ENCODE measurements at regions not wholly inside any gene's neighbourhood (a gene's known extent, or its start where the extent isn't known, plus 50 kb on each side); places are given as distances from the start of the nearest gene placed in this dataset.

GRCh38 chr1:115168026-115168425, 78.7 kb upstream of the TSPAN2 start:
- no peaks in the 10 kb centered on the region for H3K36me3 ChIP-seq (ENCODE audit: control insufficient read depth in 3 of 3, insufficient read depth in 3 of 3, low read length in 3 of 3)
- H3K9me3 ChIP-seq (ENCODE audit: control insufficient read depth in 3 of 3, low read length in 3 of 3), result no peaks in the 10 kb centered on the region
- H3K27ac ChIP-seq (ENCODE audit: low read depth, low read length), result no peak overlapping the region
- H3K9ac ChIP-seq (ENCODE audit: low read depth in 1 of 3, low read length in 3 of 3), result no peak overlapping the region
- peaks cover 0 to 9% (median 5%) of the 10 kb centered on the region in 3 donors for H3K4me1 ChIP-seq (ENCODE audit: control insufficient read depth in 3 of 3, insufficient read depth in 3 of 3, low read length in 3 of 3)
- H3K4me3 ChIP-seq (ENCODE audit: low read length in 3 of 3), result no peak overlapping the region
- no peaks in the 10 kb centered on the region for H3K27me3 ChIP-seq (ENCODE audit: control insufficient read depth in 3 of 3, insufficient read depth in 3 of 3, low read length in 3 of 3)

GRCh38 chr1:115166531-115167091, 77.3 kb upstream of the TSPAN2 start:
- Histone ChIP-seq H3K27me3 (ENCODE audit: control insufficient read depth in 3 of 3, insufficient read depth in 3 of 3, low read length in 3 of 3) (no peaks in the 10 kb centered on the region), H3K4me3 (ENCODE audit: low read length in 3 of 3) (no peak overlapping the region), H3K36me3 (ENCODE audit: control insufficient read depth in 3 of 3, insufficient read depth in 3 of 3, low read length in 3 of 3) (no peaks in the 10 kb centered on the region), H3K4me1 (ENCODE audit: control insufficient read depth in 3 of 3, insufficient read depth in 3 of 3, low read length in 3 of 3) (peaks cover 0 to 9% (median 5%) of the 10 kb centered on the region in 3 donors), H3K9ac (ENCODE audit: low read depth in 1 of 3, low read length in 3 of 3) (no peak overlapping the region), H3K27ac (ENCODE audit: low read depth, low read length) (no peak overlapping the region), H3K9me3 (ENCODE audit: control insufficient read depth in 3 of 3, low read length in 3 of 3) (no peaks in the 10 kb centered on the region)

- H3K27me3 ChIP-seq (ENCODE audit: control insufficient read depth in 3 of 3, insufficient read depth in 3 of 3, low read length in 3 of 3), result no peaks in the 10 kb centered on the region
- no peaks in the 10 kb centered on the region for H3K9me3 ChIP-seq (ENCODE audit: control insufficient read depth in 3 of 3, low read length in 3 of 3)
- no peak overlapping the region for H3K9ac ChIP-seq (ENCODE audit: low read depth in 1 of 3, low read length in 3 of 3)
- H3K36me3 ChIP-seq (ENCODE audit: control insufficient read depth in 3 of 3, insufficient read depth in 3 of 3, low read length in 3 of 3), result no peaks in the 10 kb centered on the region
- H3K4me1 ChIP-seq (ENCODE audit: control insufficient read depth in 3 of 3, insufficient read depth in 3 of 3, low read length in 3 of 3), result peaks cover 0 to 8% (median 5%) of the 10 kb centered on the region in 3 donors
- no peak overlapping the region for H3K27ac ChIP-seq (ENCODE audit: low read depth, low read length)
- no peak overlapping the region for H3K4me3 ChIP-seq (ENCODE audit: low read length in 3 of 3)
These were observed 76.5 kb upstream of the TSPAN2 start for GRCh38 chr1:115165776-115166175.

- H3K4me1 ChIP-seq (ENCODE audit: control insufficient read depth in 3 of 3, insufficient read depth in 3 of 3, low read length in 3 of 3), result peaks cover 0 to 5% (median 3%) of the 10 kb centered on the region in 3 donors
- H3K9me3 ChIP-seq (ENCODE audit: control insufficient read depth in 3 of 3, low read length in 3 of 3), result no peaks in the 10 kb centered on the region
- no peak overlapping the region for H3K9ac ChIP-seq (ENCODE audit: low read depth in 1 of 3, low read length in 3 of 3)
These were observed 75.8 kb upstream of the TSPAN2 start for GRCh38 chr1:115164940-115165705.

DNA sequence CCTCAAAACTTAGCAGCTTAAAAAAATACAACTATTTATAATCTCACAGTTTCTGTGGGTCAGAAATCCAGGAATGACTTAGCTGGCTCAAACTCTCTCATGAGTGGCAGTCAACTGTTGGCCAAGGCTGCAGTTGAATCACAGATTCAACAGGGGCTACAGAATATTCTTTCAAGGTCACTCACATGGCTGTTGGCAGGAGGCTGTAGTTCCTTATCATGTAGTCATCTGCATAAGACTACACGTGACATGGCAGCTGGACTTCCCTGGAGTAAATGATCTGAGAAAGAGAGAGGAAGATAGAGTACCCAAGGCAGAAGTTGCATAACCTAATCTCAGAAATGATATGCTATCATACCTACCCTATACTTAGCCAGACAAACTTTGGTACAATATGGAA, 75.2 kb upstream of the TSPAN2 start:
- H3K9me3 ChIP-seq (ENCODE audit: control insufficient read depth in 3 of 3, low read length in 3 of 3), result no peaks in the 10 kb centered on the region
- H3K4me3 ChIP-seq (ENCODE audit: low read length in 3 of 3), result no peak overlapping the region
- H3K4me1 ChIP-seq (ENCODE audit: control insufficient read depth in 3 of 3, insufficient read depth in 3 of 3, low read length in 3 of 3), result peaks cover 0 to 5% (median 0%) of the 10 kb centered on the region in 3 donors
- H3K36me3 ChIP-seq (ENCODE audit: control insufficient read depth in 3 of 3, insufficient read depth in 3 of 3, low read length in 3 of 3), result no peaks in the 10 kb centered on the region
- H3K27ac ChIP-seq (ENCODE audit: low read depth, low read length), result no peak overlapping the region
- H3K9ac ChIP-seq (ENCODE audit: low read depth in 1 of 3, low read length in 3 of 3), result no peak overlapping the region
- no peaks in the 10 kb centered on the region for H3K27me3 ChIP-seq (ENCODE audit: control insufficient read depth in 3 of 3, insufficient read depth in 3 of 3, low read length in 3 of 3)

More at GRCh38 chr1:115164940-115165705, 75.8 kb upstream of the TSPAN2 start:
- Histone ChIP-seq H3K27me3 (ENCODE audit: control insufficient read depth in 3 of 3, insufficient read depth in 3 of 3, low read length in 3 of 3) (no peaks in the 10 kb centered on the region), H3K36me3 (ENCODE audit: control insufficient read depth in 3 of 3, insufficient read depth in 3 of 3, low read length in 3 of 3) (no peaks in the 10 kb centered on the region), H3K4me3 (ENCODE audit: low read length in 3 of 3) (no peak overlapping the region), H3K27ac (ENCODE audit: low read depth, low read length) (no peak overlapping the region)

GRCh38 chr1:115160728-115161127, 71.4 kb upstream of the TSPAN2 start:
- no peaks in the 10 kb centered on the region for H3K36me3 ChIP-seq (ENCODE audit: control insufficient read depth in 3 of 3, insufficient read depth in 3 of 3, low read length in 3 of 3)
- no peak overlapping the region for H3K27ac ChIP-seq (ENCODE audit: low read depth, low read length)
- H3K4me1 ChIP-seq (ENCODE audit: control insufficient read depth in 3 of 3, insufficient read depth in 3 of 3, low read length in 3 of 3), result peaks cover 5 to 8% (median 5%) of the 10 kb centered on the region in 3 donors
- no peaks in the 10 kb centered on the region for H3K27me3 ChIP-seq (ENCODE audit: control insufficient read depth in 3 of 3, insufficient read depth in 3 of 3, low read length in 3 of 3)
- no peaks in the 10 kb centered on the region for H3K9me3 ChIP-seq (ENCODE audit: control insufficient read depth in 3 of 3, low read length in 3 of 3)
- no peak overlapping the region for H3K4me3 ChIP-seq (ENCODE audit: low read length in 3 of 3)
- no peak overlapping the region for H3K9ac ChIP-seq (ENCODE audit: low read depth in 1 of 3, low read length in 3 of 3)

DNA sequence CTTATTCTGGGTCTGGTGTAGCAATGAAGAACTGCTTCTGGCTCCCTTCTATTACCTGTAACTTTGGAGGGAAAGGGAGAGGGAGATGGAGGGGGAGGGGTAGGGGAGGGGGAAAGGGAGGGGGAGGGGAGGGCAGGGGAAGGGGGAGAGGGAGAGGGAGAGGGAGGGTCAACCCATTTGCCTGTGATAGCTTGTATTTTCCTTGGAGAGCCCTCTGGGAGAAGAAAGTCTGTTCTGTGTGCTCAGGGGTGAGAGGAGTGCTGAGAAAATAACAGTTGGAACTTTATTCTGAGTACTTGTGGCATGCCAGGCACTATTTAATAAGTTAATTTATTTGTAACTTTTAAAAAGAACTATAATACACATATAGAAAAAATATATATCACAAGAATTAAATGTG, 70.7 kb upstream of the TSPAN2 start:
- Histone ChIP-seq H3K36me3 (ENCODE audit: control insufficient read depth in 3 of 3, insufficient read depth in 3 of 3, low read length in 3 of 3) (no peaks in the 10 kb centered on the region), H3K9me3 (ENCODE audit: control insufficient read depth in 3 of 3, low read length in 3 of 3) (no peaks in the 10 kb centered on the region), H3K27me3 (ENCODE audit: control insufficient read depth in 3 of 3, insufficient read depth in 3 of 3, low read length in 3 of 3) (no peaks in the 10 kb centered on the region), H3K4me3 (ENCODE audit: low read length in 3 of 3) (no peak overlapping the region), H3K27ac (ENCODE audit: low read depth, low read length) (no peak overlapping the region), H3K9ac (ENCODE audit: low read depth in 1 of 3, low read length in 3 of 3) (no peak overlapping the region), H3K4me1 (ENCODE audit: control insufficient read depth in 3 of 3, insufficient read depth in 3 of 3, low read length in 3 of 3) (peaks cover 5 to 8% (median 5%) of the 10 kb centered on the region in 3 donors)

DNA sequence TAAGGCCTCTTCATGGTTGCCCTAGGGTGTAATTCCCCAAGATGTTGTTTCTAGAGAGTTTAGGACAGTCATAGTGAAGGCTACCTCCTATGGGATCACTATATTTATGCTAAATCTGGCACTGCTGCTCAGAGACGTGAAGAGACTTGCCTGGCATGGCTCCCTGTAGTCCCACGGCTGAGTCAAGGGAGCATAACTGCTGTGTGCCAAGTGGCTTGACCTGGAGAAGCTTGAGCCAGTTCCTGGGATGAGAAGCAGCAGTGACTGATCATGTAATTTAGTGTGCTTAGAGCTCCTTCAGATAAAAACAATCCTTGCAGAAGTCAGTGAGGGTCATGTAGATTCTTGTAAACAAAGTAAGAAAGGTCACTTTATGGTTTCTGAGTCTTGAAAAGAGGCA, 68.9 kb upstream of the TSPAN2 start:
- no peak overlapping the region for H3K9ac ChIP-seq (ENCODE audit: low read depth in 1 of 3, low read length in 3 of 3)
- no peaks in the 10 kb centered on the region for H3K27me3 ChIP-seq (ENCODE audit: control insufficient read depth in 3 of 3, insufficient read depth in 3 of 3, low read length in 3 of 3)
- no peak overlapping the region for H3K27ac ChIP-seq (ENCODE audit: low read depth, low read length)
- H3K4me3 ChIP-seq (ENCODE audit: low read length in 3 of 3), result no peak overlapping the region
- no peaks in the 10 kb centered on the region for H3K9me3 ChIP-seq (ENCODE audit: control insufficient read depth in 3 of 3, low read length in 3 of 3)
- peaks cover 0 to 8% (median 5%) of the 10 kb centered on the region in 3 donors for H3K4me1 ChIP-seq (ENCODE audit: control insufficient read depth in 3 of 3, insufficient read depth in 3 of 3, low read length in 3 of 3)
- no peaks in the 10 kb centered on the region for H3K36me3 ChIP-seq (ENCODE audit: control insufficient read depth in 3 of 3, insufficient read depth in 3 of 3, low read length in 3 of 3)

DNA sequence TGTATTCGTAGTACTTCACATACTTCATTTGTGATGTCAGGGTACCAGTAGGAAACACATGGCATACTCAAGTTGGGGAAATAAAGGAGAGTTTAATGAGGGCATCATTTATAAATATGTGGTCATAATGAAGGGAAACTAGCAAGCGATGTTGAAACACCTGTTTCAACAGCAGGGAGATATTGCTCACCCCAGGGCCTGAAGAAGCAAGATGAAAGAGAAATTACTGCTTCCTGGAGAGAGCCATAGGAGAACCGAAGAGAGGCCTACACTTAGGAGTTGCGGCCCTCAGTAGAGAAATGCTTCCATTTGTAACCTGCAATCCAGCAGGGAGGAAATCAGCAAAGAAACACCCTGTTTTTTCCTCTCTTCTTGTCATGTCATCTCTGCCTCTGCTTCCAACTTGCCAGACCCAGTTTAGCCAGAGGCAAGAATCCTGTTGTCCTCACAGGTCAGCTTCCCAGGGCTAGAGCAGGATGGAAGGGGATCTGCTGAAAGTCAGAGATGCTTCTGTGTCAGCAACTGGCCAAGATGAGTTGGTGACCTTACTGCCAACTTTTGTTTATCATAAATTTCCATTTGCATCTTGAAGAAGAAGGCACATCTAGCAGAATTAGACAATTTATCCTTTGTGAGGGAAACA, 67.6 kb upstream of the TSPAN2 start:
- H3K36me3 ChIP-seq (ENCODE audit: control insufficient read depth in 3 of 3, insufficient read depth in 3 of 3, low read length in 3 of 3), result no peaks in the 10 kb centered on the region
- H3K9me3 ChIP-seq (ENCODE audit: control insufficient read depth in 3 of 3, low read length in 3 of 3), result no peaks in the 10 kb centered on the region
- peaks cover 0 to 8% (median 5%) of the 10 kb centered on the region in 3 donors for H3K4me1 ChIP-seq (ENCODE audit: control insufficient read depth in 3 of 3, insufficient read depth in 3 of 3, low read length in 3 of 3)
- no peaks in the 10 kb centered on the region for H3K27me3 ChIP-seq (ENCODE audit: control insufficient read depth in 3 of 3, insufficient read depth in 3 of 3, low read length in 3 of 3)
- H3K9ac ChIP-seq (ENCODE audit: low read depth in 1 of 3, low read length in 3 of 3), result no peak overlapping the region
- no peak overlapping the region for H3K4me3 ChIP-seq (ENCODE audit: low read length in 3 of 3)
- no peak overlapping the region for H3K27ac ChIP-seq (ENCODE audit: low read depth, low read length)

GRCh38 chr1:115153966-115154557, 64.8 kb upstream of the TSPAN2 start:
- H3K27ac ChIP-seq (ENCODE audit: low read depth, low read length), result no peak overlapping the region
- H3K4me3 ChIP-seq (ENCODE audit: low read length in 3 of 3), result no peak overlapping the region
- no peaks in the 10 kb centered on the region for H3K27me3 ChIP-seq (ENCODE audit: control insufficient read depth in 3 of 3, insufficient read depth in 3 of 3, low read length in 3 of 3)
- H3K36me3 ChIP-seq (ENCODE audit: control insufficient read depth in 3 of 3, insufficient read depth in 3 of 3, low read length in 3 of 3), result no peaks in the 10 kb centered on the region
- no peaks in the 10 kb centered on the region for H3K9me3 ChIP-seq (ENCODE audit: control insufficient read depth in 3 of 3, low read length in 3 of 3)
- no peak overlapping the region for H3K9ac ChIP-seq (ENCODE audit: low read depth in 1 of 3, low read length in 3 of 3)
- H3K4me1 ChIP-seq (ENCODE audit: control insufficient read depth in 3 of 3, insufficient read depth in 3 of 3, low read length in 3 of 3), result peaks cover 0 to 8% (median 5%) of the 10 kb centered on the region in 3 donors

Data from skeletal muscle tissue (tissue), 3 donors.